ENCODE measurements at regions not wholly inside any gene's neighbourhood (a gene's known extent, or its start where the extent isn't known, plus 50 kb on each side); places are given as distances from the start of the nearest gene placed in this dataset.

DNA sequence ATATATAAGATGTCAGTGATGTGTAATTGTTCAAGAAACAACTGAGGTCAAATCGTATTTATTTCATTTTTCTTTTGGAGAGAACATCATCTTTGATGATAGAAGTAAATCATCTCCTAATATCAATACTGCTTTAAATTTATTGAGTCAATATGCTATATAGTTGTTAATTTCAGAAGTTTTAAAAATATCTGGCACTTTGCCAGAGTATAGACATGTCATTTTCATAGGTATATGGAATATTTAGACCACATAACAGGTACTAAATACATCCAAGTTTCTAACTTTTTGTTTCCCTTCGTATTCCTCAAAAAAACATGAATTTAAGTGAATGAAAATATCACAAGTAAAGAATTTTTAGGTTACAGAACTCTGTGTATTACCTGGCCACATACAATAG lies 577.8 kb downstream of the ARL4A start:
- no peak for TF ChIP-seq TAF1 (IDR thresholded peaks at IDR 0.05; ENCODE audit: borderline replicate concordance, low read depth, low read length)
- TF ChIP-seq POLR2A (IDR thresholded peaks at IDR 0.05; ENCODE audit: low read depth, low read length): no peak

Data from GM12892 (cell line).